HG02763 (cell line): ENCODE measurements at regions not wholly inside any gene's neighbourhood (a gene's known extent, or its start where the extent isn't known, plus 50 kb on each side); places are given as distances from the start of the nearest gene placed in this dataset.

ENCODE experiments used
- ATAC-seq: cut with Tn5 transposase; IDR thresholded peaks from one replicate; pipeline ENCODE4 v1.9.1; 2021; ENCODE audit warnings: mild to moderate bottlenecking, moderate library complexity; ENCODE audit not compliant: unreplicated experiment

DNA sequence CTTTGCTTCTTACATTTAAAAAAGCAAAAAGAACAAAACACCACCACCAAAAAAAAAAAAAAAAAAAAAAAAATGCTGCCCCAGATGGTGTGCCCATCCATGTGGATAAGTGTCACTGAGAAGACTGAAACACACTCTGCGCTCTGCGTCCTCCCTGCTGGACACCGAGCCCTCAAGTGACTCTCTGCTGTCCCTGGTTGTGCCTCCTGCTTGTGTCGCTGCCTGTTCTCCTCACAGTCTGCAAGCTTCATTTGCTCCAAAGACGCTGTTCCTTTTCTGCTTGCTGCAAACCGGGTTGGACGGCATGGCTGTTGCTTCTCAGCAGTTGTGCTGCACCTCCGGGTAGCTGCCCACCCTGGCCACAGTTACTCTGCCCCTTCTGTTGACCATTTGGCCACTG is 276.2 kb upstream of the ATP2B1 start:
- no peak for ATAC-seq

DNA sequence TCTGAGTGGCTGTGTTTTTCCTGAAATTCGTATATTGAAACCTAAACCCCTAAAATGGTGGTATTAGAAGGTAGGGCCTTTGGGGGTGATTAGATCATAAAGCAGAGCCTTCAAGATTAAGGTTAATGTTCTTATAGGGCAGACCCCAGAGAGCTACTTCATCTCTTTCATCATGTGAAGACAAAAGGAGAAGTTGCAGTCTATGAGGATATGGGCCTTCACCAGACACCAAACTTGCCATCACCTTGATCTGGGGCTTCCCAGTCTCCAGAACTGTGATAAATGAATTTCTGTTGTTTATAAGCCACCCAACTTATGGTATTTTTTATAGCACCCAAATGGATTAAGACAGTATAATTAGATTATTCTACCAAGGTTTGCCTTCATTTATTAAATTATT is 275.0 kb upstream of the ATP2B1 start:
- no peak for ATAC-seq

DNA sequence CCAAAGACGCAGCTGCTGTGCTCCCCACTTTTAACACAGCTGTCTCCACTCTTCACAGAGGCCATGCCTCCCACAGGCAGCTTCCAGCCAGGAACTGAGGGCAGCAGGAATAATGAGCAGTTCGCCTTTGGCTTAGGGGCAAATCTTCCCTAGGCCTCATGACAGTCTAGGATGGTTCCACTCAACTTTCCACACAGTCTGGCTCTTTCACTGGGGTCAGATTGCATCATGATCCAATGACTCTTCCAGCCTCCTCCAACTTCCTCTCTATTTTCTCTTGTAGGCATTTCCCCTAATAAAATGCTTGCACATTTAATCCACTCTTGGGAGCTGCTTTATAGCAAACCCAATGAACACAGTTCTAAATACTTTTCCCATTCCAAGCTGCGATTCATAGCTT is 271.6 kb upstream of the ATP2B1 start:
- no peak for ATAC-seq

DNA sequence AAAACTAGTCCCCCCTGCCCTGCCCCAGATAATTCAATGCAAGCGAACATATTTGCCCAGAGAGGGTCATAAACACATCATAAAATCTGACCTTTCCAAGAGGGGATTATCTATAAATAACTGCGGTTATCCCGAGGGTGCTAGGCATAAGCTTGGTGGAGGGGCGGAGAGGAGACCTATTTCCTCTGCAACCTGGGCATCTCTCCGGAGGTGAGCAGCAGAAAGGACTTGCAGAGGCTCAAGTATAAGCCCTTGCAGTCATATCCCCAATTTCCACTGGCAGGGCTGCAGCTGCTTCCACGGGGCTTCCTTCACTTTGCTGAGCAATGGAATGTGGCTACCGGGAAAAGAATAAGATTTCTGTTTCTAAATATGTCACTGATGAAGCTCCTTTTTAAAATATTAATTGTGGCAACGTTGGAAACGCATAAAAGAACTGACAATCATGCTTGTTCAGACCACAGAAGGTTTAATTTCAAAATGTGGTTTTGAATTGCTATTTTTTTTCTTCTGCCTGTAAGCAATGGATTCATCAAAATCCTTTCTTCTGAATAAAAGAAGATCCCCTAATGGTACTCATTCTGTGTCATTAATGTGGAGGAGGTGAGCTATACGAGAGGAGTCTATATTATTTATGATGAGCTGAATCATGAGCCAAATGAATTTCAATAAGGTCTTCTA is 268.9 kb upstream of the ATP2B1 start:
- no peak for ATAC-seq

DNA sequence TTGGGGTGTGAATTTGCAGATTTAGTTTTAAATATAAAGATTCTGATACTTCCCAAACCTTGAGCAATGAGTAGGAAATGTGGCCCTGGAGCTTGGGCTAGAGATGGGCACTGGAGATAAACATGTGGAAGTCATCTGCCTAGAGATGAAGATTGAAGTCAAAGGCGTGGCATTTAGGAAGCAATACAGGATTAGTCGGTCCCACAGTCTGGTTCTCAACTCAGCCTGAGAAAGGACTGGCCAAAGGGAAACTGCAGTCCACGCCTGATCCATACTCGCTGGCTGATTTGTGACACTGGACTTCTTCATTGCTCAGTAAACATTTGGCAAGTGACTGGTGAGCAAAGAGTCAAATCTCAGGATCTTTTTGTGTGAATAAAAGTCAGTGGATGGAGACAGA is 268.2 kb upstream of the ATP2B1 start:
- ATAC-seq: no peak

DNA sequence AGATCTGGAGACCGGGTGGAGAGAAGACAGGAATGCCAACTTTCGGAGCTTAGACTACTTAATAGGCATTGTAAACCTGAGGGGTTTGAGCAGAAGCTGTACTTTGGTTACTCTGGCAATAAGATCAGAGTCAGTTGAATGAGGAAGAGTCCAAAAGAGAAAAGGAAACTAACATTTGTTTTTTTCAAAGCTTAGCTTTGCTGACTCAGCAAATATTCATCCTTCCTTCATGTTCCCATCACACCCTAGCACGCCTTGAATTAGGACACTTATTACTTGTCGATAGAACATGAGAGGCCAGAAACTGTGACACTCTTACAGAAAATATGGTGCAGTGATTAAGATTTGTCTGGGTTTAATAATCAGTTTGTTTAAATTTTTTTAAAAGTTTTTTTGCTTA is 266.9 kb upstream of the ATP2B1 start:
- no peak for ATAC-seq

DNA sequence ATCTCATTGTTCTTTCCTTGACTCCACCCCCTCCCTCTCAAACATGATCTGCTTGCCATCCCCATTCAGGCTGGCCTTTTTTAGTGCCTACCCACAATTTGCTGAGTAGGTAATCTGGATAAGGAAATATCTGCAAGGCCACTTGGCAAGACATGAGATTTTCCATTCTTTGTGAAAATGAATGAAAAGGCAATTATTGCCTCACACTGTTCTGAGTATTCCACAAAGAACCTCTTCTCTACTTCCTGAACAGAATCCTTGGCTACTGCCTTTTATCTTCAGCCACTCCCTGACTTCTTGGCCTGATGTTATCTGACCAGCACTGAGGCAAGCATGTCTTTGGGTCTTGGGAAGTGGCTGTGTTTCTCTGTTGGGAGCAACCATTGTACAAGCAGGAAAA is 263.2 kb upstream of the ATP2B1 start:
- ATAC-seq: no peak

DNA sequence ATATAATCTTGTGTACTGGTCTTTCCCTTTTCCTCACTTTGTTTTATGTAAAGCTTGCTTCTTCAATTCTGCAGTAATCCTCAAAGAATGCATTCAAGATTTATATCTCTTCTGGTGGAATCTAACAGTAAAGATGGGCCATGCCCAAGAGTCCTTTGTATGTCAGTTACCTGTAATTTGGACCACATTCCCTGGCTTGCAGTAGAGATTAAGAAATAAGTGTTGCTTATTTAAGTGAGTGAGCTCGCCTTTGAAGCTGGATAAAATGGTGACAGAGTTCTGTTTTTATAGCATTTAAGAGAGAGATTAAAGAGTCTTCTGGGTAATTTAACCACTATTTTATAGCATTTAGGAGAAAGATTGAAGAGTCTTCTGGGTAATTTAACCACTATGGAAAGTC is 262.1 kb upstream of the ATP2B1 start:
- no peak for ATAC-seq

DNA sequence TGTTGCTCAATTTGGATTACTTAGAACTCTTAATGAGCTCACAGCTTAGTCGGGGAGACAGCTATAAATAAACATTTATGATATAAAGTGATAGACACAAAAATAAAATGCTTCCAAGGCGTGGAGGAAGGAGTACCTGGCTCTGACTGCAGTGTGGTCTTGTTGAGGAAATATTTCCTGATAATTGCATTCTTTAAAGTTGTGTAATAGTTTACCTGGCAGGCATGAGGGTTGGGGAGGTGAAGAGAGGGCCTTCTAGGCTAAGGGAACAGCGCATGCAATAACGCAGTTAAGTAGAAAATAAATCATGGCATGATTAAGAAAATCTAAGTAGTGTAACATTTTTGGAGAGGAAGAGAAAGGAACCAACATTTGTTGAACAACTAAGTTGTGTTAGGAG is 260.5 kb upstream of the ATP2B1 start:
- ATAC-seq: no peak

DNA sequence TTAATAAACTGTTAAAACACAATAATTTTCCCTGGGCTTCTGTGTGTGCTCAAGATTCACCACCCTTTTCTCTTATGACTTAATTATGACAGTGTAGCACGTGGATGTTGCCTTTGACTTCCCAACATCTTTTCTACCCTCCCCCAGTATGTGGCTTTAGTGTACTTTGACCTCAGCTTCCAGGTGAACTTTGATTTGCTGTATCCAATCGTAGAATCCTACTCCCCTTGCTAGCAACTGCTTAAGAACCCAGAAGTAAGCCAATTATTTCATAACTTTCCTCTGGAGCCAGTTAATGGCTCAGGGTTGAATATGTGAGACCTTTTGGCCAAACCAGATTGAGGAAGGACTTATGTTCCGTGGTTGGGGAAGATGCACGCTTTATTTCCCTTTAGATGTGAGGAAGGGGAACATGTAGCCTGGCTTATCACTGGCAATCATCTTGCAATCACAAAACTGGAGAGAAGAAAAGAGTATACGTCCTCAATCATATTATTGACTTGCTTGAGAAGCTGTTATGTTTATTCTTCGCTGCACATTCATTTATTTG is 259.6 kb upstream of the ATP2B1 start:
- no peak for ATAC-seq

DNA sequence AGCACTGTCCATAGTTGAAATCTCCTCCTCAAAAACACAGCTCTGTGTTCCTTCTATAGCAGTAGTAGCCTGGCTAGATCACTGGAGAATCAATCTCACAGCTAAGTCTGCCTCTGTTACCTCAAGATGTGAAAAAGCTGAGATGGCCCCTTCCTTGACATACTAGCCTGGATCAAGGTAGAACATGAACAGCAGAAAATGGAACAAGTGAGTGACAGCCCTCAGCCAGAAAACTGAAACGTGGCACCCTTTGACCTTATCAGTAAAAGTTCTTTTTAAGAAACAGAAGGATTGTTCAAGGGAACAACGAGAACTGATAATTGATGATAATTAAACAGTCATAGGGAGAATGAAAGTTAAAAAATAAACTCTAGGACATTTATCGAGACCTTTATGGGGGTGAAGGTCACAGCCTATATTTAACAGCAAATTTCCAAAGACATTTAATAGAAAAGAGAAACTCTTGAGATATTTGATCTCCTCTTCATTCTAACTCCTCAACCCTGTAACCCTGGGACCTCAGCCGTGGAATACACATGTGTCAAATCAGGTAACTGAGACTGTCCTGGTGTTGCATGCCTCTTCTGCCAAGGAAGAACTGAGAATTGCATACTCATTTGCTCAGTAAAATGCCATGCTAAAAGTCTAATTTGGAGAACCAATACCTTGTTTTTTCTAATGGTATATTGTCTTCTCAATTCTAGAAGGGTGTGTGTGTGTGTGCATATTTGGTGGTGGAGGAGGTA is 258.0 kb upstream of the ATP2B1 start:
- no peak for ATAC-seq

DNA sequence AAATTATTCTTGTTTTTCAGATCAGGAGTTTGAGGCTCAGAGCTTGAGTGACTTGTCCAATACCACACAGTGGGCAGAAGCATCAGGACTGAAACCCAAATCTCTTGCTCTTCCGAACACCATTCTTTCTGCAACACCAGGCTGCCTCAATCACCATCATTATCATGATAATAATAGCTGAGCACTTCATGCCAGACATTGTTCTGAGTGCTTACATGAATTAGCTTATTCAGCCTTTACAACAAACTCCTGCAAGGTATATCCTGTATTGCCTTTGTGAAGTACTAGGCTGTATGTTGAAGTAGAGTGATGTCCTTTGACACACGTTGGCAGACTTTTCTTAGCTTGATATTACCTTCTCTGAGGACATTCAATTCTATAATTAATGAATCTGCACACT is 257.4 kb upstream of the ATP2B1 start:
- no peak for ATAC-seq

DNA sequence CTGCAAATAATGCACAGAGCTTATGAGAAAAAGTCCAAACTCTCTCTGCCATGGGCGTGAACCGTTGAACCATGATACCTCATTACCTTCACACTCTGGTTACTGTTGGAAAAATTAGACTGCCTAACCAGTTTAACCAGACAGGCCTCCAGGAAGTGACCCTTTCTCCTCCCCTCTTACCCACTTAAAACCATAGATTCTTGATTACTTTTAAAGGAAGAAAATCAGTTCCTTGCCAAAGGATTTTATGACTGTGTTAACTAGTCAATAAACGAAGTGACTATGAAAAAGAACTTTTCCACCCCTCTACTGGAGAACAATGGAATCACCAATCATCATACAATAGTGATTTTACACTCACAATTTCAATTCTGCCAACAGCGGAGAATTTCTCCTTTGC is 254.0 kb upstream of the ATP2B1 start:
- no peak for ATAC-seq

DNA sequence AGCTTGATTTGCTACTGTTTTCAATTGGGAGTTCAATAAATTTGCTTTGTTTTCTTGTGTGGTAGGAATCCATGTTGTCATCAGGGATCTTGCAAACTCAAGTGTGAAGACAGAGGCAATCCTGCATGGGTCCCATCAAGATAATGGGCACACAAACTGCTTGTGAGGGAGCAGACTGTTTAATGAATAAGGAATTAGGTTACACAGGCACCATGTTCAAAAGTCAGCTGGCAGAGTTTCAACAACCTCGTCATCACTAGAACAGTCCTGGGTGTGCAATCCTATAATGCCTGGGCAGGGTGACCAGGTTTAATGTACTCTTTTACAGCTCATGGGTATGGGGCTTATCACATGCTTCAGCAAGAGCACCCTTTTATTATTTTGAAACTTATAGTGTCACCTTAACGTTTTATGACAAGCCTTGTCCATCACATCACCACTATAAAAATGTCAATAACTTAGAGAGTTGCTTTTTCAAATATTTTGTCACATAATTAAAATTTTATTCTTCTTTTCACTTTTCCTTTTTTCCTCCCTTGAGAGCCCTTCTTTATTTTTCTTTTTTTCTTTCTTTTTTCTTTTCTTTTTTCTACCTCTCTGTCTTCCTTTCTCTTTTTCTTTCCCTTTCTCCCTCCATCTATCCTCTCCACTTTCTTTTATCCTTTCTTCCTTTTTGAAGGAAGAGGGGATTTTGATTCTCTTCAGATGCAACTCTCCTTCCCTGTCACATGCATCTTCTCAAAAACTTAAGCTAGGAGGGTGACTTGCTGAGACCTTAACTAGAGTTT is 252.2 kb upstream of the ATP2B1 start:
- ATAC-seq: peak; percentile 27

DNA sequence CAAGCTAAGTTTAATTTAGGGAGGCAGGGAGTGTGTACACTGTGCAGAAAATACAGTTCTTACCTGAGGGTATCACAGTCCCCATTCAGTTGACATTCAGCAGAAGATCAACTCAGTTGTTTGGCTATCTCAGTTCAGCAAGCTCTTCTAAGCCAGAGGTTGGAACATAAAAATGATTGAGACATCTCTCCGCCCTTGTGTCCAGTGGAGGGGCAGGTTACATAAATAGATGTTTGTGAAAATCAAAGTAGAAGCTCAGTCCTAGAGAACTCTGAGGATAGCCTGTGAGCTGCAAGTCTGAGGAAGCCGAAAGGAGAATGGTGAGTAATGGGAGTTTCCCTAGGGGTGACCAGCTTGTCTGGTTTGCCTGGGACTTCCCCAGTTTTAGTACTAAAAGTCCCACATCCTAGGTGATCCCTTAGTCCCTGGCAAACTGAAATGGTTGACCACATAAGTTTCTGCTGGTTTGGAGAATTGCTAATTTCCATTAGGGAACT is 251.4 kb upstream of the ATP2B1 start:
- ATAC-seq: peak; percentile 96

DNA sequence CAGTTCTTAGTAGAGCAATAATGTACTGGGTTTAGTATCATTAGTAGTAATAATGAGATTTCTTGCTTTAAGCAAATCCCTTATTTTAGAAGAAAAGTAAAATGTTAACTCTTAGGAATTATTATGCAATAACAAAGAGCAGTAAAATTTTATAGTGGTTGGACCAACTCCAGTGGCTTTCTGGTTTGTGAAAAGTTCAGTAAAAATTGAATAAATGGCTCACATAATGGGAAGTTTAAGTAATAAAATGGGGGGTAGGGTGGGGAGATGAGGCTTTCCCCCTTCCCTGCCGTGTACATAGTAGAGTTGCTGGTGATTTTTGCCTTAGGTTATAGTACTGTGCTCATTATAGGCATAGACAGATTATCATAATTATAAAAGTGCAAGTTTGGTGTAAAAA is 250.5 kb upstream of the ATP2B1 start:
- ATAC-seq: no peak

DNA sequence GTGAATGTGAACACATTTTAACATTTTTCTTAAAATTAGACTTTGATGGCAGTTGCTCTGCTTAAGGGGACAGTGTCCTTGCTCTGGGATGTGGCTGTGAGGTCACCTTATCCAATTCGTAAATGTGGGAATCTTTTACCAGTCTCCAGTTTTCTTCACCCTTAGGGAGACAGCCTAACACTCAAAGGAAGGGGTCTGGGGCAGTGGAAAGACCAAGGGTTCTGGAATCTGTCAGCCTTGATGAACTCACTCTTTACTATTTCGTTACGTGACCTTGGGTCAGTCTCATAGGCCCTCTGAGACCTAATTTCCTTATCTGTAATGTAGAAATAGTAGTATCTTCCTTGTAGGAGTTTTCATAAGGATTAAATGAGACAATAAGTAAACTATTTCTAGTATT is 245.6 kb upstream of the ATP2B1 start:
- ATAC-seq: no peak

DNA sequence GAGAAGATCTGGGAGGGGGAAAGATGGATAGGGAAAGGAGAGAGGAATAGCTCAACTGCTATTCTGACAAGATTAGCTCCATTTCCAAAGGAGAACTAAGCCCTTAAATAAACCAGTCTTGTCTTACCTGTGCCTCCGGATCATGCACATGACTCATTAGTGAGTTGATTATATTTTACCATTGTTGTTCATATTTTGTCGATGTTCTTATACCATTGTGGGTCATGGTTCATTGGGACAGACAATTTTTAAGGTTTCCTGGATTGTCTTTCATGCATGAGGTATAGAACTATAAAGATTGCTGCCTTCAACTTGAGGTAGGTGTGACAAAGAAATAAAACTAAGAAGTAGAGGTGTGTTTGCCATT is 243.0 kb upstream of the ATP2B1 start:
- ATAC-seq: no peak

DNA sequence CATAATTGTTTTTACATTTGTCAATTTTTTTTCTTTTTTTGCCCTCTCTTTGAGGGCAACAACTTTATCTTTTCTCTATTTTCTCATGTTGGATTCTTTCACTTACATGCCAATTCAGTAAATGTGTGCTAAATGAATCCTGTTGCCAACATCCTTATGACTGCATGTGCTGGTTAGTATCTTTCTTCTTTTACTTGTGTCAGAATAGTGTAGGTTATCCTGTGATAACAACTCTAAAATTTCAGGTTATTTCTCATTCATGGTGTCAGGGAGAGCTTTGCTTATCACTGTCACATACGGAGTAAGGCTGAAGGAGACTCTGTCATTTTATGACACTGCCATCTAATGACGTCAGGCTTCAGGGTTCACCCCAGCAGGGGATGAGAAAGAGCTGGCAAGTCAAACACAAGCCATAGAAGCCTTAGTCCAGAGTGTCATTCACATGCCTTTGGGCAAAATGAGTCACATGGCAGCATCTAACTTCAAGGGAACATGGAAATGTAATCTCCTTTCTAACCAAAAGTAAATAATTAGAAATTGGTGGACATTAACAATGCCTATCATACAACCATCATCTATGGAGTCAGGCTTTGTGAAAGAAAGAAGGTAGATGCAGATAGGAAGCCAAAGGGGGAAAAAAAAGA is 242.5 kb upstream of the ATP2B1 start:
- ATAC-seq: peak; percentile 30

DNA sequence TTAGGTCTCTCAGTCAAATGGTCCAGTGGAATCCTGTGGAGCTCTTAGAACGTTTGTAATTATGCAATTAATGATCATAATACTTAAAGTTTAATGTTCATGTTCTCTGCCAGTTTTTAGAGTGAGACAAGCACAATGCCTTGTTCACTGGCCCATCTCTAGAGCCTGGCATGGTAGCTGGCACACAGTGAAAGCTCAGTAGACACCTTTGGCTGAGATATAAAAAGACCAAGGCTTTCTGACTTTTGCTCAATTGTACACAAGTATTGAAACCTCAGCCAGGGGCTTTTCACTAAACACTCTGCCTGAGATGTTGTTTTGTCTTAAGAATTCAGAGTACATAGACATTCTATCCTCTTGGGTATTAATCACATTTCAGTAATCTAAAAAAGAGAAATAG is 241.8 kb upstream of the ATP2B1 start:
- ATAC-seq: peak; percentile 46
